ENCODE measurements at regions not wholly inside any gene's neighbourhood (a gene's known extent, or its start where the extent isn't known, plus 50 kb on each side); places are given as distances from the start of the nearest gene placed in this dataset.

DNA sequence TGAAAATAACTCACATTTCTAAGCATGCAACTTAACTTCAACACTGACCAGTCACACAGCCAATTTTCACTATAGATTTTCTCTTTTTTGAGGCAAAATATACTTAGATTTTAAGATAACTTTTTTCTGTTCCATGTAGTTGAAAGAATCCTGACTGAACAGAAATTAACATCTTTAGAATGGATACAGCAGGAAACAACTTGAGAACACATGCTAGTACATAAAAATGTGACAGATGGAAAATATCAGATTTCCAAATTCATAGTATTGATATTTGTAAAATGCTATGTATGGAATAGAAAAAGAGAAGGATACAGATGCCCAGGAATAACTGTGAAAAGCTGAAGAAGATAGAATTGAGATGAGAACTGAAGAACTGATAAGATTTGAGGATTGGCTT is 1270.6 kb downstream of the KCNT2 start:
- Histone ChIP-seq H3K4me1 (no peaks in the 10 kb centered on the region), H3K4me3 (no peak overlapping the region), H3K36me3 (no peaks in the 10 kb centered on the region), H3K9me3 (no peaks in the 10 kb centered on the region), H3K27ac (no peak overlapping the region), H3K27me3 (no peaks in the 10 kb centered on the region)
- DNase-seq = no peak
- no peak for TF ChIP-seq POLR2A (IDR thresholded peaks at IDR 0.05)
- TF ChIP-seq, protein P1, sequence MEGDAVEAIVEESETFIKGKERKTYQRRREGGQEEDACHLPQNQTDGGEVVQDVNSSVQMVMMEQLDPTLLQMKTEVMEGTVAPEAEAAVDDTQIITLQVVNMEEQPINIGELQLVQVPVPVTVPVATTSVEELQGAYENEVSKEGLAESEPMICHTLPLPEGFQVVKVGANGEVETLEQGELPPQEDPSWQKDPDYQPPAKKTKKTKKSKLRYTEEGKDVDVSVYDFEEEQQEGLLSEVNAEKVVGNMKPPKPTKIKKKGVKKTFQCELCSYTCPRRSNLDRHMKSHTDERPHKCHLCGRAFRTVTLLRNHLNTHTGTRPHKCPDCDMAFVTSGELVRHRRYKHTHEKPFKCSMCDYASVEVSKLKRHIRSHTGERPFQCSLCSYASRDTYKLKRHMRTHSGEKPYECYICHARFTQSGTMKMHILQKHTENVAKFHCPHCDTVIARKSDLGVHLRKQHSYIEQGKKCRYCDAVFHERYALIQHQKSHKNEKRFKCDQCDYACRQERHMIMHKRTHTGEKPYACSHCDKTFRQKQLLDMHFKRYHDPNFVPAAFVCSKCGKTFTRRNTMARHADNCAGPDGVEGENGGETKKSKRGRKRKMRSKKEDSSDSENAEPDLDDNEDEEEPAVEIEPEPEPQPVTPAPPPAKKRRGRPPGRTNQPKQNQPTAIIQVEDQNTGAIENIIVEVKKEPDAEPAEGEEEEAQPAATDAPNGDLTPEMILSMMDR (IDR thresholded peaks at IDR 0.05) = no peak

DNA sequence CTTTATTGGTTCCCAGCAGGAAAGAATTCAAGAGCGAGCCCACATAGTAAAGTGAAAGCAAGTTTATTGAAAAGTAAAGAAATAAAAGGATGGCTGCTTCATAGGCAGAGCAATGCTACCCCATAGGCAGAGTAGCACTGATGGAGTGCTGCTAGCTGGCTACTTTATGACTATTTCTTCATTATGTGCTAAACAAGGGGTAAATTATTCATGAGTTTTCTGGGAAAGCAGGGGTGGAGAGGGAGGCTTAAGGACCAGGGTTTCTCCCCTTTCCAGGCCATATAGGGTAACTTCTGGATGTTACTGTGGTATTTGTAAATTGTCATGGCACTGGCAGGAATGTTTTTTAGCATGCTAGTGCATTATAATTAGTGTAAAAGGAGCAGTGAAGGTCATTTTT is 1271.4 kb downstream of the KCNT2 start:
- no peaks in the 10 kb centered on the region for H3K27me3 ChIP-seq
- no peaks in the 10 kb centered on the region for H3K9me3 ChIP-seq
- H3K27ac ChIP-seq = no peak overlapping the region
- no peak for DNase-seq
- H3K4me3 ChIP-seq = no peak overlapping the region
- no peaks in the 10 kb centered on the region for H3K4me1 ChIP-seq
- no peak for TF ChIP-seq POLR2A (IDR thresholded peaks at IDR 0.05)
- TF ChIP-seq, protein P1 (IDR thresholded peaks at IDR 0.05) = no peak
- no peaks in the 10 kb centered on the region for H3K36me3 ChIP-seq

DNA sequence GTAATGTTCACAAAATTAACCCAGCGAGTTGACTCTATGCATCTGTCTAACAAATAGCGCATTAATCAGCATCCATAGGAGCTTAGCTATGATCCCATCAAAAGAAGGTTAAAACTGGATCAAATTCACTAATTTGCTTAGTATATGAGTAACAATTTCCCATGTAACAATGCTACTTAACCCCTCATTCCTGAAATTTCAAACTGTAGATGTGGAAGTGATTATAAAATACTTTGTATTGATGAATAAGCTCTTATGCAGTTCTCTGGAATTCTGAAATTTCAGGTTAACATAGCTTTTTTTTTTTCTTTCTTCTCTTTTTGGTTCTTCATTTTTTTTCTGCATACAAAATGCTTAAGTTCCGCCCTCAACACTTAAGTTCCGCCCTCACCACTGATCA is 1272.7 kb downstream of the KCNT2 start:
- no peak for DNase-seq
- Histone ChIP-seq H3K4me1 (no peaks in the 10 kb centered on the region), H3K27ac (no peak overlapping the region), H3K9me3 (no peaks in the 10 kb centered on the region), H3K4me3 (no peak overlapping the region), H3K36me3 (no peaks in the 10 kb centered on the region), H3K27me3 (no peaks in the 10 kb centered on the region)
- TF ChIP-seq, protein P1 (IDR thresholded peaks at IDR 0.05) = no peak
- TF ChIP-seq POLR2A (IDR thresholded peaks at IDR 0.05) = no peak

DNA sequence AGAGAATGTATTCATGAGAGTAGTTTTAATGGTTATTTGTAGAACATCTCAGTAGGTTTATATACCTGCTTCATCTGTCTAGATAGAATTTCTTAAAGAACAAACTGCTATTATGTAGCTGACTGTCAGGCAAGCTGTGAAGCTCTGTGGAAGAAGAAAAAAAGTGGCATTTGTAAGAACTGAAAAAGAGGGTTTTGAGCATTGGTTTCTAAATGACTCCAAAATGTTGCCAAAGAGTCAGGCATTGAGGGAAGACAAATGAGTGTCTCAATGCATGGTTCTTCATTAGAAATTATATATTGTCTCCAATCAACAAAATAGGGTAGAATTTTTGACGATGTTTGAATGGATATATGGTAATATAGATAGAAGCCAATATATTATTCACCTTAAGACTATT is 1276.1 kb downstream of the KCNT2 start:
- no peak for DNase-seq
- no peaks in the 10 kb centered on the region for H3K27me3 ChIP-seq
- H3K9me3 ChIP-seq = no peaks in the 10 kb centered on the region
- no peaks in the 10 kb centered on the region for H3K36me3 ChIP-seq
- no peak for TF ChIP-seq POLR2A (IDR thresholded peaks at IDR 0.05)
- no peak overlapping the region for H3K27ac ChIP-seq
- H3K4me1 ChIP-seq = no peaks in the 10 kb centered on the region
- no peak overlapping the region for H3K4me3 ChIP-seq

DNA sequence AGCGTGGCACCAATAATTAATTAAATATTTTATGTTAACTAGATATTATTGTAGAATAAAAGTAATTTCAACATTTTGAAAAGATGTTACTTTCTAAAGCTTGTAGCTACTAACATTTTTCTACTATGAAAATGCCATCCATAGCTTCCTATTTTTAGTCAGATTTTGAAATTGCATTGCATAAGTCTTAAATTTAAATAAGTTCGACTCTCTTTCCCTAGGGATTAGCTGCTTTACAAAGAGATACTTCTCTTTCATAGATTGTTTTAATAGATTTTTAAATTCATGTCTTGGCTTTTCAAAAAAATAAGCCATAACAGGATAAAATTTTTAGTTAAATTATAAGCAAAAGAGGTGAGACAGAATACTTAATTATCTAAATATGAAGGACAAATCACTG is 1279.6 kb downstream of the KCNT2 start:
- Histone ChIP-seq H3K27ac (no peak overlapping the region), H3K27me3 (no peaks in the 10 kb centered on the region), H3K36me3 (no peaks in the 10 kb centered on the region), H3K4me3 (no peak overlapping the region), H3K9me3 (no peaks in the 10 kb centered on the region), H3K4me1 (no peaks in the 10 kb centered on the region)
- no peak for DNase-seq
- TF ChIP-seq POLR2A (IDR thresholded peaks at IDR 0.05) = no peak
- TF ChIP-seq, protein P1 (IDR thresholded peaks at IDR 0.05) = no peak

DNA sequence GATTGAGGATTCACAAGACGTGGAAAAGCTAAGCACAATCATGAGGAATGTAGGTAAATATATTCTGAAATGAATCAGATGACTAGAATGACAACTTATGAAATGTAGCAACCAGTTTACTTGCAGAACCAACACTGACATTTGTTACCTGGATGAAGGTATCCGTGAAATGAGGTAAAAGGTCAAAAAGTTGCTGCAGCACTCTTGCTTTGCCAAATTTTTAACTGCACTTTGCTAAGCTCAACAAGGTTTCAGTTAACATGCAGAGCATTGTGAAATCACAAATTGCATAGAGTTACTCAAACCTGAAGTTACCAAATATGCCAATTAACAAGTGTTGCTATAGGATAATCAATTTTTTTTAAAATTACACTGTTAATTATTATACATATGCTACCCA is 1280.1 kb downstream of the KCNT2 start:
- Histone ChIP-seq H3K4me1 (no peaks in the 10 kb centered on the region), H3K27ac (no peak overlapping the region), H3K36me3 (no peaks in the 10 kb centered on the region), H3K27me3 (no peaks in the 10 kb centered on the region), H3K4me3 (no peak overlapping the region), H3K9me3 (no peaks in the 10 kb centered on the region)
- TF ChIP-seq, protein P1 (IDR thresholded peaks at IDR 0.05) = no peak
- no peak for TF ChIP-seq POLR2A (IDR thresholded peaks at IDR 0.05)
- no peak for DNase-seq
